ENCODE measurements at regions not wholly inside any gene's neighbourhood (a gene's known extent, or its start where the extent isn't known, plus 50 kb on each side); places are given as distances from the start of the nearest gene placed in this dataset.

GRCh38 chrX:69278031-69278687, 112.9 kb upstream of the PJA1 start:
- peaks cover 29% of the 10 kb centered on the region for H3K4me1 ChIP-seq (ENCODE audit: control insufficient read depth, insufficient read depth, low read length)
- no peak overlapping the region for H3K27ac ChIP-seq (ENCODE audit: low read depth, low read length)
- no peaks in the 10 kb centered on the region for H3K9me3 ChIP-seq (ENCODE audit: control insufficient read depth, insufficient read depth, low read depth, low read length)
- no peak overlapping the region for H3K4me3 ChIP-seq (ENCODE audit: low read depth, low read length)
- no peak overlapping the region for H3K9ac ChIP-seq (ENCODE audit: low read length)
- H3K27me3 ChIP-seq (ENCODE audit: control insufficient read depth, insufficient read depth, low read length) = peaks cover 92% of the 10 kb centered on the region
- no peaks in the 10 kb centered on the region for H3K36me3 ChIP-seq (ENCODE audit: control insufficient read depth, insufficient read depth, low read length)

- Histone ChIP-seq H3K27ac (ENCODE audit: low read depth, low read length) (no peak overlapping the region), H3K27me3 (ENCODE audit: control insufficient read depth, insufficient read depth, low read length) (peaks cover 93% of the 10 kb centered on the region), H3K4me3 (ENCODE audit: low read depth, low read length) (no peak overlapping the region), H3K4me1 (ENCODE audit: control insufficient read depth, insufficient read depth, low read length) (peaks cover 29% of the 10 kb centered on the region), H3K36me3 (ENCODE audit: control insufficient read depth, insufficient read depth, low read length) (no peaks in the 10 kb centered on the region), H3K9ac (ENCODE audit: low read length) (no peak overlapping the region), H3K9me3 (ENCODE audit: control insufficient read depth, insufficient read depth, low read depth, low read length) (no peaks in the 10 kb centered on the region)
These were observed 112.2 kb upstream of the PJA1 start for GRCh38 chrX:69277369-69277990.

GRCh38 chrX:69268611-69269010, 103.4 kb upstream of the PJA1 start:
- peaks cover 86% of the 10 kb centered on the region for H3K27me3 ChIP-seq (ENCODE audit: control insufficient read depth, insufficient read depth, low read length)
- H3K27ac ChIP-seq (ENCODE audit: low read depth, low read length) = no peak overlapping the region
- H3K4me1 ChIP-seq (ENCODE audit: control insufficient read depth, insufficient read depth, low read length) = peaks cover 20% of the 10 kb centered on the region
- H3K9ac ChIP-seq (ENCODE audit: low read length) = no peak overlapping the region
- no peak overlapping the region for H3K4me3 ChIP-seq (ENCODE audit: low read depth, low read length)
- H3K9me3 ChIP-seq (ENCODE audit: control insufficient read depth, insufficient read depth, low read depth, low read length) = no peaks in the 10 kb centered on the region
- no peaks in the 10 kb centered on the region for H3K36me3 ChIP-seq (ENCODE audit: control insufficient read depth, insufficient read depth, low read length)

GRCh38 chrX:69264158-69264581, 98.9 kb upstream of the PJA1 start:
- Histone ChIP-seq H3K27ac (ENCODE audit: low read depth, low read length) (no peak overlapping the region), H3K36me3 (ENCODE audit: control insufficient read depth, insufficient read depth, low read length) (no peaks in the 10 kb centered on the region), H3K4me3 (ENCODE audit: low read depth, low read length) (0 out of 2 replicates have a peak overlapping the region, but pooled peaks have one; percentile 36), H3K9ac (ENCODE audit: low read length) (peak overlapping the region; percentile 66), H3K9me3 (ENCODE audit: control insufficient read depth, insufficient read depth, low read depth, low read length) (no peaks in the 10 kb centered on the region), H3K4me1 (ENCODE audit: control insufficient read depth, insufficient read depth, low read length) (peaks cover 39% of the 10 kb centered on the region), H3K27me3 (ENCODE audit: control insufficient read depth, insufficient read depth, low read length) (peaks cover 97% of the 10 kb centered on the region)

- Histone ChIP-seq H3K27me3 (ENCODE audit: control insufficient read depth, insufficient read depth, low read length) (peaks cover 97% of the 10 kb centered on the region), H3K27ac (ENCODE audit: low read depth, low read length) (no peak overlapping the region), H3K9ac (ENCODE audit: low read length) (peak overlapping the region; percentile 4), H3K9me3 (ENCODE audit: control insufficient read depth, insufficient read depth, low read depth, low read length) (no peaks in the 10 kb centered on the region), H3K4me1 (ENCODE audit: control insufficient read depth, insufficient read depth, low read length) (peaks cover 33% of the 10 kb centered on the region), H3K4me3 (ENCODE audit: low read depth, low read length) (peak overlapping the region; percentile 12; the same call in 1 of the 2 replicates), H3K36me3 (ENCODE audit: control insufficient read depth, insufficient read depth, low read length) (no peaks in the 10 kb centered on the region)
These were observed 98.1 kb upstream of the PJA1 start for GRCh38 chrX:69263251-69263820.

GRCh38 chrX:69262036-69262936, 97.0 kb upstream of the PJA1 start:
- Histone ChIP-seq H3K36me3 (ENCODE audit: control insufficient read depth, insufficient read depth, low read length) (no peaks in the 10 kb centered on the region), H3K27ac (ENCODE audit: low read depth, low read length) (no peak overlapping the region), H3K27me3 (ENCODE audit: control insufficient read depth, insufficient read depth, low read length) (peaks cover 97% of the 10 kb centered on the region), H3K9ac (ENCODE audit: low read length) (no peak overlapping the region), H3K9me3 (ENCODE audit: control insufficient read depth, insufficient read depth, low read depth, low read length) (no peaks in the 10 kb centered on the region), H3K4me3 (ENCODE audit: low read depth, low read length) (no peak overlapping the region), H3K4me1 (ENCODE audit: control insufficient read depth, insufficient read depth, low read length) (peaks cover 30% of the 10 kb centered on the region)

GRCh38 chrX:69260169-69260568, 94.9 kb upstream of the PJA1 start:
- Histone ChIP-seq H3K4me3 (ENCODE audit: low read depth, low read length) (no peak overlapping the region), H3K9ac (ENCODE audit: low read length) (no peak overlapping the region), H3K9me3 (ENCODE audit: control insufficient read depth, insufficient read depth, low read depth, low read length) (no peaks in the 10 kb centered on the region), H3K36me3 (ENCODE audit: control insufficient read depth, insufficient read depth, low read length) (no peaks in the 10 kb centered on the region), H3K4me1 (ENCODE audit: control insufficient read depth, insufficient read depth, low read length) (peaks cover 38% of the 10 kb centered on the region), H3K27ac (ENCODE audit: low read depth, low read length) (no peak overlapping the region), H3K27me3 (ENCODE audit: control insufficient read depth, insufficient read depth, low read length) (peaks cover 97% of the 10 kb centered on the region)

- Histone ChIP-seq H3K36me3 (ENCODE audit: control insufficient read depth, insufficient read depth, low read length) (no peaks in the 10 kb centered on the region), H3K9ac (ENCODE audit: low read length) (no peak overlapping the region), H3K9me3 (ENCODE audit: control insufficient read depth, insufficient read depth, low read depth, low read length) (no peaks in the 10 kb centered on the region), H3K27ac (ENCODE audit: low read depth, low read length) (no peak overlapping the region), H3K4me1 (ENCODE audit: control insufficient read depth, insufficient read depth, low read length) (peaks cover 33% of the 10 kb centered on the region), H3K4me3 (ENCODE audit: low read depth, low read length) (no peak overlapping the region), H3K27me3 (ENCODE audit: control insufficient read depth, insufficient read depth, low read length) (peaks cover 97% of the 10 kb centered on the region)
These were observed 93.6 kb upstream of the PJA1 start for GRCh38 chrX:69258893-69259292.

GRCh38 chrX:69257499-69258127, 92.4 kb upstream of the PJA1 start:
- H3K9me3 ChIP-seq (ENCODE audit: control insufficient read depth, insufficient read depth, low read depth, low read length) = no peaks in the 10 kb centered on the region
- H3K27ac ChIP-seq (ENCODE audit: low read depth, low read length) = no peak overlapping the region
- no peaks in the 10 kb centered on the region for H3K36me3 ChIP-seq (ENCODE audit: control insufficient read depth, insufficient read depth, low read length)
- peaks cover 89% of the 10 kb centered on the region for H3K27me3 ChIP-seq (ENCODE audit: control insufficient read depth, insufficient read depth, low read length)
- no peak overlapping the region for H3K9ac ChIP-seq (ENCODE audit: low read length)
- no peak overlapping the region for H3K4me3 ChIP-seq (ENCODE audit: low read depth, low read length)
- peaks cover 23% of the 10 kb centered on the region for H3K4me1 ChIP-seq (ENCODE audit: control insufficient read depth, insufficient read depth, low read length)

GRCh38 chrX:69256291-69256565, 91.0 kb upstream of the PJA1 start:
- H3K4me3 ChIP-seq (ENCODE audit: low read depth, low read length) = no peak overlapping the region

More at GRCh38 chrX:69256291-69256565, 91.0 kb upstream of the PJA1 start:
- no peaks in the 10 kb centered on the region for H3K9me3 ChIP-seq (ENCODE audit: control insufficient read depth, insufficient read depth, low read depth, low read length)
- H3K36me3 ChIP-seq (ENCODE audit: control insufficient read depth, insufficient read depth, low read length) = no peaks in the 10 kb centered on the region
- no peak overlapping the region for H3K27ac ChIP-seq (ENCODE audit: low read depth, low read length)
- no peak overlapping the region for H3K9ac ChIP-seq (ENCODE audit: low read length)
- peaks cover 78% of the 10 kb centered on the region for H3K27me3 ChIP-seq (ENCODE audit: control insufficient read depth, insufficient read depth, low read length)
- H3K4me1 ChIP-seq (ENCODE audit: control insufficient read depth, insufficient read depth, low read length) = peaks cover 14% of the 10 kb centered on the region; the same call in 1 of the 2 replicates
